CD4-positive, alpha-beta T cell treated with Interleukin-12 subunit alpha and Interleukin-12 subunit beta, for 1 hour (primary cell): ENCODE measurements at regions not wholly inside any gene's neighbourhood (a gene's known extent, or its start where the extent isn't known, plus 50 kb on each side); places are given as distances from the start of the nearest gene placed in this dataset.

Experiments
- DNase-seq: peaks from one replicate; pipeline ENCODE4 v3.0.0-alpha.2; 2020

DNA sequence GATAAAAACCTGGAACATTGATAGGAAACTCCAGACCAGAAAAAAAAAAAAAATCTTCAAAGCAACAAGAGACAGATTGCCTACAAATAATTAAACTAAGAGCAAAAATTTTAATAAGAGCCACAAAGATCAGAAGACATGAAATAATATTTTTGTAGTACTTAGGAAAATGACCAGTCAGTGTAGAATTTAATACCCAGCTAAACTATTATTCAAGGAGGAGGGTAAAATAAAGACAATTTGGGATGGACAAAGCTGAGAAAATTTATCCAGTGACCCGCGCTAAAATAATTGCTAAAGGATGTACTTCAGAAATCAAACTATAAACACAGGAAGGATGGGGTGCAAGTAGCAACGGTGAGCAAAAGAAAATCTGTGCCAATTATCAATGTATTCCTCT is 133.2 kb downstream of the AQP9 start:
- no peak for DNase-seq

- no peak for DNase-seq
These were observed 134.9 kb downstream of the AQP9 start for GRCh38 chr15:58273104-58273503.

- DNase-seq: no peak
These were observed 136.7 kb downstream of the AQP9 start for GRCh38 chr15:58274885-58275284.

- no peak for DNase-seq
These were observed 137.6 kb downstream of the AQP9 start for GRCh38 chr15:58275785-58276184.

DNA sequence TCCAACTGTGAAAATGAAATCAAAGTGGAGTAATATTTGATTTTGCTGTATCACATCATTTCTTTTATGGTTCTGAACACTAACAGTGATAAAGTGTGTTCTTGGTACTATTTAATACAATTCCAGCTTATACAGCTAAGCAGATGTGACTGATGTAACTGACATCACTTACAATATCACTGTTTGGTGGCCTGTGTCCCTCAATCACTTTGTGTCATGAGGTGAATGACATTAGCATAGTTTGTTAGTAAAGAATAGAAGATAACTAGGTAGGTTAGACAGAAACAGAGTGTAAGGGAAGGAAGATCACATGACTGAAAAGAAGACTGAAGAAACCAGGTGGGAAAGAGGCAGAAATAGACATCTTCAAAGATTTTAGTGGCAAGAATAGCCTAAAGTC is 138.7 kb downstream of the AQP9 start:
- no peak for DNase-seq

- no peak for DNase-seq
These were observed 139.2 kb downstream of the AQP9 start for GRCh38 chr15:58277333-58277732.

DNA sequence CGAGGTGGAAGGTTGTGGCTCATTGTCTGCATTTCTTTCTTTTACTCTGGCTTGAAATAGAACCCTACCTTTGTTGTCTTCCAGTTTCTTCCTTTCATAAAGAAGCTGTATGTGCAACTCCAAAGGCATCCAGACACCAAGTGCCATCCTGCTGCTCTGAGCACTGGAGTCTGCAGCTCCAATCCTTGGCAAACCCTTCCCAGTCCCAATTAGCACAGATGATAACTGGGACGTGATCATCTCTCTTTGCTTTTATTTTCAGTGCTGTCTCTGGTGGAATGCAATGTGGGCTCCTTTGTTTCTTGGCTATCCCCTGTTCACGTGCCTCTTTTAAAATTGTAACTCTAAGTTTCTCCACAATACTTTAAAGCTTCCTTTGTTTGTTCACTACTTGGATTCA is 140.9 kb downstream of the AQP9 start:
- no peak for DNase-seq

DNA sequence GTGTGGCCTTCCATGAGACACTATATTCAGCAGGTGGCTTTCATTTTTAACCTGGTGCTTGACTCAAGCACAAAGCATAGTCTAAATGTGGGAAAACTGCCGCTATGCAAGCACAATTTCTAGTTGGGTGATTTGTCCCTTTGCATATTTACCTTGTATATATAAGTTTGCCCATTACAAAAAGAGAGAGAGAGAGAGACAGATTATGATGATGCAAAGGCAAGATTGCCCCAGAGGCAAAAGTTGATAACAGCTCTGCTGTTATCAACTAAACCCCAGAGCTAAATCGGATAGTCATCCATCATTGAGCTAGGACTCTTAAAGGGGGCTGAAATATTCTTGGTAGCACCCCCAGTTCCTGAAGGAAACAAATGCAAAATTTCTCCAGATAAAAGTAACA is 141.5 kb downstream of the AQP9 start:
- no peak for DNase-seq

DNA sequence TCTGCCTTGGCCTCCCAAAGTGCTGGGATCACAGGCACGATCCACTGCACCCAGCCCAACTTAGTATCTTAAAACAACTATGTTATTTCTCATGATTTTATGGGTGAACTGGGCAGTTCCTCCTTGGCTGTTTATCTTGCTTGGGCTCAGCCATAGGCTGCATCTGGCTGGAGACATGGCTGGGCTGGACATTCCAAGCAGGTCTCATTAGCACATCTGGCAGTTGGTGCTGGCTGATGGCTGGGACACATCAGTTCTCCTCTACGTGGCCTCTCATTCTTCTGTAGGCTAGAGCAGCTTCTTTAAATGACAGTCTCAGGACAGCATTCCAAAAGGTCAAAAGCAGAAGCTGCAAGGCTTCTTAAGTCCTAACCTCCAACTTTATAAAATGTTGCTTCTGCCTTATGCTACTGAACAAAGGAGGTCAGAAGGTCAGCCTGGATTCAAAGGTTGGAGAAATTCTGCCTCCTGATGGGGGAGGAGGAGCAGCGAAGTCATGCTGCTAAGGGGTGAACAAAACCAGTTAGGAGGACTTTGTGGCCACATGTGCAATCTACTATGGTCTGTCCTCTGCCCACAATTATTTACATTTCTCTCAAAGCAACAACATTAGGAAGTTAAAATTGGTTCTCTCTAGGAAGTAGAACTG is 144.0 kb downstream of the AQP9 start:
- no peak for DNase-seq

GRCh38 chr15:58283302-58283701 is 145.1 kb downstream of the AQP9 start:
- no peak for DNase-seq

- no peak for DNase-seq
These were observed 146.1 kb downstream of the AQP9 start for GRCh38 chr15:58284293-58284692.

GRCh38 chr15:58285212-58285920 is 146.4 kb upstream of the LIPC start:
- no peak for DNase-seq

DNA sequence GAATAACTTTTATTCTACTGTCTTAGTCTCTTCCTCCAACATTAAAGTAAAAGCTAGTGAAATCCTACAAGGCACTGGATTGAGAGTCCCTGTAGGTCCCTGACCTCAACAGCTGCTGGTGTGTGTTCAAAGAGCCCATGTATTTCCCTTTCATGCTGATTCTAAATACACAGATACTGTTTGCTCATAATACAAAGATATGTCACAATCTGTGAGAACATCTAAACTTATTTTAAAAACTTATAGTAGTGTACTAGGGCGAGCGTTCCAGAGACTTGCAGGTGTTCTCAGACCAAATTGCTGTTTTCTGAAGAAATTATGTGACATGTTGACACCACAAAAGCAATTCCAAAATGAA is 145.9 kb upstream of the LIPC start:
- DNase-seq: no peak

DNA sequence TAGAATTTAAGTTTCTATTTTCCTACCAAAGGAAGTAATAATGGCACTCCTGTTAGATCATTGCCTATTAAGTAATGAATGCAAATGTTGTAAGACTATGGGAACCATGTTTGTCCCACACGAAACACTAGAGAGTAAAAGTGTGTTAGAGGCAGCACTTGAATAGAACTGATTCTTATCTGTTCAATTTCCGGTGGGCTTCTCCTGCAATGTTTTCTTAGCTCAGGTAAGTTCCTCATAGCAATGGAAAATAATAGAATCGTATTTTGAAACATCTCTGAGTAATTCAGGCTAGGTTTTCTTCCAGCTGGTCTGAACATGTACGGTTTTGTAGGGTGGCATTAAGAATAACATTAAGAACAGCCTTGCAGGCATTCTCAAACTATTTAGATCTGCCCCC is 145.3 kb upstream of the LIPC start:
- no peak for DNase-seq

DNA sequence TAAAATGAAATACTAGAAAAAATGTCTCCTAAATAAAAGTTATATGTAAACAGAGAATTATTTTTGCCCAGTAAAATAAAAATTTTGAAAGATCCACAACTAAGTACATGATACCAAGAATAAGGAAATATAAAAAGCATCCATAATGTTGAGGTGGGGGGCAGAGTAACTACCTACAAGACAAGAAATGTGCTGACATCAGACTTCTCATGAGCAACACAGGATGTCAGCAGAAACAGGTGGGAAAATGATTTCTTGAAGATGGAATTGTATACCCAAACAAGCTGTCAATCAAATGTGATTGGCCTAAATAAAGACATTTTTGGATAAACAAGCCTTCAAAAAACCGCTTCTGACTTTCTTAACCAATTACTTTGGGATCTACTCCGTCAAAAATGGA is 143.9 kb upstream of the LIPC start:
- no peak for DNase-seq

DNA sequence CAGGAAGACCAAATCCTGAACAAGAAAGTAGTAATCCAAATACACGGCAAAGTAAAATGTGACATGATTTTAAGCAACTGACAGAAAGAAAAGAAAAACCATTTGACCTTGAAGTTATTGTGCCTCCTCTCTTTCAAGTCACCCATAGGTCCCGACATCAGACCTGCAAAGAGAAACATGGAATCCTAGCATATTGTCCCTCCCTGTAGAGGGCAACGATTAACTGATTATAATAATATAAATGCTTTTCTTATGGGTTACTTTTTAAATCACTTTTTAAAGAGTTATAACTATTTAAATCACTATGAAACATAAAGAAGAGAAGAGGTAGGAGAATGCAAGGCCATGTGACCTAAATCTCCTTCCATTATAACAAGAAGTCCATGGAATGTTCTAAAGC is 143.2 kb upstream of the LIPC start:
- no peak for DNase-seq

- DNase-seq: no peak
These were observed 139.9 kb upstream of the LIPC start for GRCh38 chr15:58291848-58292247.

DNA sequence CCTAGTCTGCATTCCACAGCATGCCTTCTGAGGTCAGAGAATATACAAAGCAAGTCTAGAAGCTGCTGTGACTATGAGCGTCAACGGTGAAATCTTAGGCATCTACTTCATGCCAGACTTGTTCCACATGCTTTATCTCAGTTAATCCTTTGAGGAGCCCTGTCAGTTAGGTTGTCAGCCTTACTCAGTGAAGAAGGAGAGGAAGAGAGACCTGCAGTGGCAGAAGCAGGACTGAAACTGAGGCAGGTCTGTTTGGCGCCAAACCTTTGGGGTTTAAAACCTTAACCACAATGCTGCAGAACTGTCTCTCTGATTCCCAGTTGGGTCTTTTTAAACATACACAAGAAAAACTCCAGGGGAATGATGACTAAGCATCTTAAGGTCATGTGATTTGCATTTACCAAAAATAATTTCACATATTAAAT is 139.0 kb upstream of the LIPC start:
- no peak for DNase-seq

GRCh38 chr15:58293622-58294550 is 137.9 kb upstream of the LIPC start:
- no peak for DNase-seq

DNA sequence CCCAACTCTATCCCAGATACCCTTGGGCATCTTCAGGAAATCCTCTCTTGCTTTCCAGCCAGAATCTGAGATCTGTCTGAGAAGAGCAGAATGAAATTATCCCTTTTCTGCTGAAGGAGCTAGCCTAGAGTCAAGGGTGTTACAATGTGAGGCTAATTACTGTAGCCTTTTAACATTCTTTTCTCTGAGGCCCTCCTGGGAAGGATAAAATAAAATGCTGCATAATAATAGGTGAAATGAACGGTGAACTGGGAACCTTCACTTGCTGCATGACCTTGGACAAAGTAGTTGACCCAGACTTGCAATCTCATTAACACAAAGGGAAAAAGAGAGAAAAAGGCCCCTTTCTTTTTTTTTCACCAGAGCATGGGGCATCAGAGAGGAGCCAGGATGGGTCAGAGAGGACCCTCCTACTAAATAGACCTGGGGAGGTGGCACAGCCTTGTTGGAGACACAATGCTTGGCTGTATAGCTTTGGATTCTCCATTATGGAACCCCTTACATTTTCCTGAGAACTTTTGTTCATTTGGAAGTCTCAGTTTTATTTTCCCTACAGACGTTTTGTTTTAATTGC is 137.0 kb upstream of the LIPC start:
- no peak for DNase-seq

DNA sequence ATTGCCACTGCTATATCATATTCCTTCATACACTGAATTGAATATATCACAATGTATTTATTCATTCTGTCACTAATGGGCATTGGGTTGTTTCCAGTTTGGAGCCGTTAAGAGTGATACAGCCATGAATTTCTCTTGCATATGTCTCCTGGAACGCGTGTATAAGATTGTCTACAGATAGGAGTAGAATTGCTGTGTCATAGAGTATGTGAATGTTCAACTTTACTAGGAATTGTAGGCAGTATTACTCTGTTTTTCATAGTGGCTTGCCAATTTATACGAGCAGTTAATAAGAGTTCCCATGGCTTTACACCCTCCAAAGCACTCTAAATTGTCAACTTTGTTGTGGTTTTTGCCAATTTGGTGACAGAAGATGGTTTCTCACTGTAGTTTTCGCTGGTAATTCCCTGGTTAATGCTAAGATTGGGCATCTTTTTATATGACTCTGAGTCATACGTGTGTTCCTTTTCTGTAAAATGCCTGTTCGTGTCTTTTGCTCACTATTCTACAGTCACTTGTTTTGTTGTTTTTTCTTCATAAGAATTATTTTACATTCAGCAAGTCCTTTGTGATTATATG is 136.1 kb upstream of the LIPC start:
- DNase-seq: no peak

DNA sequence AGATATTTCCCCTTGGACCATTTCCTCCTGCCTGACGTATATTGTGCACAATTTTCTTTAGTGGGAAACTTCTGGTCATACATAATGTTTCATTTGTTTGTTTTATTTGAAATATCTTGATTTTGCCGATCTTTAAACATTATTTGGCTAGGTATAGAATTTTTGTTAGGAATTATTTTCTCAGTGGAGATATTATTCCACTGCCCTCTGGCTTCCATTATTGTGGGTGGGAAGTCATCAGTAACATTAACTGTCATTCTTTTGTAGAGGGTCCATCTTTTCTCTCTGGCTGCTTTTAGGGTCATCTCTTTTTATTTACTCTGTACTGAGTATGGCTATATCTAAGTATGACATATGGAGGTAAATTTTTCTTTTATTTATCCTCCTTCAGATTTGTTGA is 135.5 kb upstream of the LIPC start:
- no peak for DNase-seq

- no peak for DNase-seq
These were observed 134.2 kb upstream of the LIPC start for GRCh38 chr15:58297639-58298038.
